ENCODE measurements at regions not wholly inside any gene's neighbourhood (a gene's known extent, or its start where the extent isn't known, plus 50 kb on each side); places are given as distances from the start of the nearest gene placed in this dataset.

GRCh38 chr12:14244876-14245669, 120.4 kb upstream of the ATF7IP start:
- TF ChIP-seq CTCF (conservative IDR thresholded peaks at IDR 0.05; ENCODE audit: control insufficient read depth, insufficient read depth, low read depth, low read length): no peak
- no peak for DNase-seq (ENCODE audit: low read depth)
- no peak overlapping the region for H3K4me3 ChIP-seq (ENCODE audit: control insufficient read depth, low read depth, low read length)

- no peak for DNase-seq (ENCODE audit: low read depth)
- H3K4me3 ChIP-seq (ENCODE audit: control insufficient read depth, low read depth, low read length): no peak overlapping the region
- no peak for TF ChIP-seq CTCF (conservative IDR thresholded peaks at IDR 0.05; ENCODE audit: control insufficient read depth, insufficient read depth, low read depth, low read length)
Observed at GRCh38 chr12:14247166-14247565, 118.3 kb upstream of the ATF7IP start.

GRCh38 chr12:14249368-14249767, 116.1 kb upstream of the ATF7IP start:
- no peak overlapping the region for H3K4me3 ChIP-seq (ENCODE audit: control insufficient read depth, low read depth, low read length)
- TF ChIP-seq CTCF (conservative IDR thresholded peaks at IDR 0.05; ENCODE audit: control insufficient read depth, insufficient read depth, low read depth, low read length): no peak
- no peak for DNase-seq (ENCODE audit: low read depth)

- TF ChIP-seq CTCF (conservative IDR thresholded peaks at IDR 0.05; ENCODE audit: control insufficient read depth, insufficient read depth, low read depth, low read length): no peak
- H3K4me3 ChIP-seq (ENCODE audit: control insufficient read depth, low read depth, low read length): no peak overlapping the region
- DNase-seq (ENCODE audit: low read depth): no peak
Observed at GRCh38 chr12:14252697-14253096, 112.8 kb upstream of the ATF7IP start.

- TF ChIP-seq CTCF (conservative IDR thresholded peaks at IDR 0.05; ENCODE audit: control insufficient read depth, insufficient read depth, low read depth, low read length): no peak
- no peak overlapping the region for H3K4me3 ChIP-seq (ENCODE audit: control insufficient read depth, low read depth, low read length)
Observed at GRCh38 chr12:14253496-14253895, 112.0 kb upstream of the ATF7IP start.

GRCh38 chr12:14254781-14255180, 110.7 kb upstream of the ATF7IP start:
- TF ChIP-seq CTCF (conservative IDR thresholded peaks at IDR 0.05; ENCODE audit: control insufficient read depth, insufficient read depth, low read depth, low read length): no peak
- no peak overlapping the region for H3K4me3 ChIP-seq (ENCODE audit: control insufficient read depth, low read depth, low read length)
- no peak for DNase-seq (ENCODE audit: low read depth)

More at GRCh38 chr12:14253496-14253895, 112.0 kb upstream of the ATF7IP start:
- no peak for DNase-seq (ENCODE audit: low read depth)

All from fibroblast of mammary gland (primary cell).